ENCODE measurements at regions not wholly inside any gene's neighbourhood (a gene's known extent, or its start where the extent isn't known, plus 50 kb on each side); places are given as distances from the start of the nearest gene placed in this dataset.

DNA sequence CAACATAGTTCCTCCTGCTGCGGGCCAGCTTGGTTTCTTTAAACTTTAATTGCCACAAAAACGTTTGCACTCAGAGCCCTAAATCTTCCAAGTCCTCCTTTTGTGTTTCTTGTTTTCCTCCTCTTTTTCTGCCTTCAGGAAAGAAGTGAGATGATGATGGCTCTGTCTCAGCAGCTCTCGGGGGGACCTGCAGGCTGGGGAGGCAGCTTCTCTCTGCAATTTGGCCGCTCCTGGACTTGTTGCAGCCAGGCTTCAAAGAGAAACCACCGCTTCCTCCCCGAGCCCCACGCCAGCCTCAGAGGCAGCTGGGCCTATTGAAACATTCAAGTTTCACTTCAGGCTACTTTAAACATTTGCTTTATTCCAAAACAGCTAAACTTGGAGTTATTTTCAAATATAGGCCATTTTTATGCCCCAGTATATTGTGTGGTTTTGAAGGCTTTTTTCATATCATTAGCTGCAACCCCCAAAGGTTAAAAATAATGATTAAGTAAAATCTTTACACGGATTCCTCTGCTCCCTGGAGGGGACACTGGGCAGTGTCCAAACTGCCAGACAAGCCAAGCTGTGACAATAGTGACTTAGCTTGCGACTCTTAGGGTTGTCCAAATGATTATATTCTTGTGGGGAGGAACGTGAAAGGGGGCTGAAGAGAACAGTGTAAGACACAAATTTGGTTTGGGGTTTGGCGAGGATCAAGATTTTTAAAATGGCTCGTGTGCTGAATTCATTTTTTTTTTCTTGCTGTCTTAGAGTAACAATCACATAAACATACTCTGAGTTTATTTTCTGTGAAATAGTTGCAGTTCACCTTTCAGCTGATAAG lies 330.8 kb downstream of the DLEU7 start:
- DNase-seq = no peak

DNA sequence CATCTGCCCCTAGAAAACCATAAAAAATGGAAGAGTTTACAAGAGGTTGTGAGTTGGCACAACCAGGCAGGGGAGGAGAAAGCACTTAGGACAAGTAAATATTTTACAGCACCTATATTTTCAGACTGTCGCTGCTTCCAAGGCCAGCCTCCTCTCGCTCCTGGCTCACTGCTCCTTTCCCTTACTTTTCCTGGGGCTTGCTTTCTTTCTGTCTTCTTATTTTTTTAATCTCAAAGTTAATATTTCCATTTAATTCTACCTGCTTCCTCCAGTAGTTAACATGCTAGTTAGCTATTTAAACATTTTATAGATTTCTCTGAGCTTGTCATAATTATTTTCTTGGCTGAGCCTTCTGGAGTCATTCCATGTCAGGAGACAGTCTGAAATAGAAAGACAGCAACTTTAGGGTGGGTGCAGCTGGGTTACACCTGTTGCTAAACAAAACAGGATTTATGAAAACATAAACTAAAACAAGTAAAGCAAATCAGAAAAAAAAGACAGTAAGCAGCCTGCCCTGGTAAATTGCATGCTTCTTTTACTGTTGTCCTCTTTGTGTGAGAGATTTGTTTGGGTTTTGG lies 330.1 kb downstream of the DLEU7 start:
- no peak for DNase-seq

DNA sequence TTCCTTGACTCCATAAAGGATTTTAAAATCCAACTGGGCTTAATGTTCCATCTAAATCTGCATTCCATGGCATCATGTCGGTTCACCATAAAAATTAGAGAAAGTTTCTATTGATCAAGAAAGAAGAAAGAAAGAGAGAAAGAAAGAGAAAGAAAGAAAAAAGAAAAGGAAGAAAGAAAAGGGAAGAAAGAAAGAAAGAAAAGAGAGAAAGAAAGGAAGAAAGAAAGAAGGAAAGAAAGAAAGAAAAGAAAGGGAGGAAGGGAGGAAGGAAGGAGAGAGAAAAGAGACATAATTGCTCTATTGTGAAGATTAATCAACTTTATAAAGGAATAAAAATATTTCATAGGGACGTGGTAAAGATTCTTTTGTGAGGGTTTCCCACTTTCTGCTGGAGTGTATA lies 329.2 kb downstream of the DLEU7 start:
- no peak for DNase-seq

DNA sequence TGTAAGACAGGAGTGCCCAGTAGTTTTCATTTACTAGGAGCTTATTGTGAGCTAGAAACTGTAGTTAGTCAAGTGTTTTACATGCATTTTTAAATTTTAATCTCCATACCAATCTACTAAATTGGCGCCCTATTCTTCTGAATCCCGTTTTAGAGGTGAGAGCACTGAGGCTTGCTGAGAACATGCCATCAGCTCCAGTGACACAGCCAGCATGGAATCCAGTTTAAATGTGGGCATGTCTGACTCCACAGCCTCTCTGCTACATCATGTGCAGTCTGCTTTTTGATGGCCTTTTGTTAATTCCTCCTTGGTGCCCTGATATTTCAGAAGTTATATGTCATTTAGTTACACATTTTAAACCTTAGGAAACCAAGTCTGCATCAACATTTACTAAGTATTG lies 325.4 kb downstream of the DLEU7 start:
- no peak for DNase-seq

DNA sequence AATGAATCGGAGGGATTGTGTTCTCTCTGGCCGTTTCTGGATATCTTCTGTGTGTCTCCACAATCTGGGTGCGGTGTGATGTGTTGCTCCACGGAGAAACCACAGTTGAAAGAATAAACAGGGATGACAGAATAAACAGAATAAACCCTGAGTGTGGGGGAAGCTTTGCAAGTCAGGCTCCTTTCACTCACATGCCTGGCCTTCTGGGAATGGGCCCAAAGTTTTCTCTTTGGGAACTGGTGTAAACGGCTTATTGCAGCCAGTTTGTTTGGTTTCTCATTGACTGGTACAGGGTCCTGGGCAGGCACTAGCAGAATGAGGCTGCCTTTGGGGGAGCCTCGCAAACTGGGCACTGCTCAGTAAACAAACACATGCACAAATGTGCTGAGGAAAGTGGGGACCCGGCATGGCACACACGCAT lies 324.7 kb downstream of the DLEU7 start:
- DNase-seq = no peak

DNA sequence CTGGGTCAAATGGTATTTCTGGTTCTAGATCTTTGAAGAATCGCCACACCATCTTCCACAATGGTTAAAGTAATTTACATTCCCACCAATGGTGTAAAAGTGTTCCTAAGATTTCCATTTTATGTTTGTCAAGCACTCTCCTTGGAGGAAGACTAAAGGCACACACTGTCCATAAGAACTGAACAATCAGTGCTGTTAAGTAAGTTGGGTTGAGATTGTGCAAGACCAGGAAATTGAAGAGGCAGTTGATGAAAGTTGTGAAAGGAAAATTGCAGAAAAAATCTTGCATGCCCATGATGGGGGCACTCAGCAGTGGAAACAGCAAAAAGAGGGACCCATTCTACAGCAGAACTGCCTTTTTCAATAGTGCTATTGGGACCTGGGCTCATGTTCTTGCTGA lies 323.6 kb downstream of the DLEU7 start:
- no peak for DNase-seq

DNA sequence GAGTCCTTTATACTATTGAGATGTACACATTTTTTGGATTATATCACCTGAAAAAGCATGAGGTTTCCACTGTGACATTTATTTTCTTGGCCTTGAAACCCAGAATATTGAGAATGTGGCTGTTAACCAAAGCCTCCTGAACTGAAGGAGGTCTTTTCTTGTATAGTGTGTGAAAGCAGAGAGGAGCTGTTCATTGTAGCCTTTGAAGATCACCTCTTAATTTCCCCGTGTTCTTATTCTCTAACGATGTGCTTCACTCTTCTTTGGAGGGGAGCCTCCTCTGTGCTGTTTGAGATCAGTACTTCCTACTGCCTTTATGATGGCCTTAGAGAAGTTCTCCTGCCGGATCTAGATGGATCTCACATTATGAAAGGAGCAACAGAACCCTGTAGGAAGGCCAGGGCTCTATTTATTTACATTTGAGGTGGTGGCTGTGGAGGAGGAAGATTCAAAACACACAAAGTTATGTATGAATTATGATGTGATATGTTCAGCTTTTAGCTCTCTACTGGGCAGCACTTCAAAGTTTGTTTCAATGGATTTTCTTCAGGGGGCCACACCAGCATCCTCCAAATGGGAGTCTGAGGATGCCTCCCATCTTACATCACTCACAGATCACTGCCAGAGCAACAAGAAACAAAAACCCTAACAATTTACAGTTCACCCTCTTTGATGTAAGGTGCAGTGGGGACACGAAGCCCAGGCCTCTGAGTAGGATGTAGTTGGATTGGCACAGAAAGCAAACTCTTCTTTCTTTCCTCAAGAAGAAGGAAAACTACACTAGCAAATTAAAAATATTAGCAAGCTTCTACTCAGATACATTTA lies 322.3 kb downstream of the DLEU7 start:
- no peak for DNase-seq

DNA sequence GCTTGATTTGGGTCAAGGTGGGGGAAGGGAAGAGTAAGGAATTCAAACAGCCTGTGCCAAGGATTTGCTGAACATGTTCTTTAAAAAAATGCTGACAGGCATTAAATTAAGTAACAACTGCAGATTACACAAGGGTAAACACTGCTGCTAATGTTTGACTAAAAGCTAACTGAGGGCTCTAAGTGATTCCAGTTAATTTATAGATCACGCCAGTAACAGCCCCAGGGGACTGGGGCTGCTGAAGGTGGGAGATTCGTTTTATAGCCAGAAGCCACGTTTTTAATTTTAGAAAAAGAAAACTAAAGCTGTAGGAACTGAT lies 321.7 kb downstream of the DLEU7 start:
- no peak for DNase-seq

DNA sequence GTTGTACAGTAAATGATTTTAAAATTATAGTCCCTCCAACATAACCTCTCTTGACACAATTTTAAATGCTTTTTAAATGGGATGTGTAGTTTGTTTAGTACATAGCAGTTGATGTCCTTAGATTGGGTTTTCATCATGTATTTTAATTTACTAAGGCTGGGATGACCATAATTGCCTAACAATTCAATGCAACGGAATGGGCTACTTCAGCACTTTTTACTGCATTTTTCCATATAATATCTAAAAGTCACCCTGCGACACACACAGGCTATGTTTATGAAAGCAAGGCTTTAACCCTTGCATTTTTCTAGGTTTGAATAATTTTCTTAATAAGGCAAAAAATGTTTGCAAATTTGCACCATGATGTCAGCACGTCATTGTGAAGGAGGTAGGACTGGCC lies 321.0 kb downstream of the DLEU7 start:
- DNase-seq = no peak

DNA sequence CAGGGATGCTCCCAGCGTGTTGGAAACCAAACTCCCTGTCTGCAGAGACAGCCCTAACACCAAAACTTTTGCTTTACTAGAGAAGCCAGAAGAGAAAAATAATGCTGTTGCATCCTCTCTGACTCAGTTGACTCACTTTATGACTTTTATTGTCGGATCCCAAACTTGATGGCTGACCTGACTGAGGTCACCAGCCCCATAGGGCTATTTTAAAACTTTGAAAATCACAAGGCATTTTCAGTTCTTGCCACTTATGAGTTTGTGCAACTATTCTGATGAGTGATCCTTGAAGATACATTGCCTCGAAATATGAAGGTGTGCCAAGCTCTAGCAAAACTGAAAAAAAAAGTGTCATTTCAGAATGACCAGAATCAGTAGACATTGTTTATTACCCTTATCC lies 320.2 kb downstream of the DLEU7 start:
- no peak for DNase-seq

DNA sequence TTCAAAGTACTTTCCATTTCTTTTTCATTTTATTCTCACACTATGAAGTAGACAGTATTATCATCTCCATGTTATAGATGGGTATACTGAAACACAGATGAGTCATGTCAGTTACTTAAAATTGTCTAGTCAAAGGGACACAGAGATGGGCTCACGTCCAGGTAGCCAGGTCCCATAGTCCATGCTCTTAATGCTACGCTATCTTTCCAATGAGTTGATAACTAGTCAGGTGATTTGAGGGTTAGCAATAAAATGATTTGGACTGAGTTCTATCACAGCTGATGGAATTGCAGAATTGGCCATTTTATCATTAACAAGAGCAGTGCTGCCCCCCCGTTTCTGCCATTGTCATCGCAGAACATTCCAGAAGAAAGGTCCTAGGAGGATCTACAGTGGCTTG lies 318.9 kb downstream of the DLEU7 start:
- DNase-seq = no peak

DNA sequence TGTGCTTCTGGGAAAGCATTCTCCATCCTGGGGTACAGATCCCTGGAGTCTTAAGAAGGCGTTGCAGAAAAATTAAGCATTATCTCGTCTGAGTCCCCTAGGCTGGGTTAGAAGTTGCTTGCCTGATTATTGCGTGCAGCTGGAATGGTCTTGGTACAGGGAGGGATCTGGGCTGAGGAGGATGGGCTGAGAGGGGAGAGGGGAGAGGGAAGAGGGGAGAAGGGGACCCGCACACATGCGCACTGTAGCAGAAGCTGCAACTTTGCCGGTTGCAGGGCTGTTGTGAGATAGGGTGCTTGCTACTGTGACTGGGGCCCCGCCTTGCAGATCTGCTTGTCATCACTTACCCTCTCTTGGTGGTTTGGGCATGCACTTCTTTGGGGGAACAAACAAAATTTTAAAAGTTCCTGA lies 316.8 kb downstream of the DLEU7 start:
- DNase-seq = no peak

DNA sequence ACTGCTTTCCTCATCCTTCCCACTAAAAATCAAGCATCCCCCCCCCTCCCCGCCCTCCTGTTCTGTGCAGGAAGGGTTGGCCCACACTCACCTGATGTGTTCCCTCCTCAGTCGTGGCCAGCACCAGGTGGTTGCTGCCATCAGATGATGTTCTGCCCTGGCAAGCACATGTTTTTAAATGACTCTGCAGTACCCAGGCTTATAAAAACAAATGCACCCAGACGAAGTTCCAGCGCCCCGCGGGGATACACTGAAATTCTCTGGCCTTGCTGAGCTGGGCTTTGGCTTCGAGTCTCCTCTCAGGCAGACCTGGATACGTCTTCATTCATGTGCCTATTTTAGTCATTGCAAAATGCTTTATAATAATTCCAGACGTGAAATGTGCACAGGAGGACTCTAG lies 316.3 kb downstream of the DLEU7 start:
- DNase-seq = no peak

DNA sequence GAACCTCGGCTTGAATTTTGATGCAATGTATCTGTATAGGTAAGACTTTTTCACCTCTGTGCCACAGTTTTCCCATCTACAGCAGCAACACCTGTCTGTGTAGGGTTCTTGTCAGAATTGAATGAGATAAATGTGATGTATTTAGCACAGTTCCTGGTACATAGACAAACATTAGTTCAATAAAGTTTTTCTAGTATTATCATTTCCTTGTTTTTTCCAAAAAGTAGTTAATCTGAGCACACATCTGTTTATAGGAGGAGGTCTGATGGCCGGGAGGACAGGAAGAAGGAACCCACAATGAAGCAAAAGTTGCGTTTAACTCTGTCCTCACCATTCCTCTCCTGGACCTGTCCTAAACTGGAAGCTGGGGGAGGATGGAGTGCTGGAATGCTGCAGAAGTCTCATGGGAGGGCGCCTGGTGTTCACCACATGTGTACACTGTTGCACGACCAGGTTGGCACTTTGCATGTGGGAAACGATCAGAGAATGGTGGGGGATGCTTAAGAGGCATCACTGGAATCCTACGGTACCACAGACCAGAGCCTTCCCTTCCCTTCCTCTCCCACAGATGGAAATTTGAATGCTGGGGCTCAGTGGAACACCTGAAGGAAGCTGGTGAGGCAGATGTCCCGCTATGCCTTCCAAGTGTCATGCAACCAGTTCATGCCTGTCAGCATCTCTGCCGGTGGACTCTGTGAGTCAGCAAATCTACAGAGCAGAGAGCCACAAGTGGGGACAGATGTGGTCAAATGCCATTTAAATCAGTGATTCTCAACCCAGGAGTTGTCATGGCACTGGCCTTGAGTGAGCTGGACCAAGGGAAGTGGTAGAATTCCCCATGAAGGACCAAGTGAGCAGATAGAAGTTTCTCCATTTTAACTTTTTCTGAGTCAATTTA lies 315.6 kb downstream of the DLEU7 start:
- DNase-seq = no peak

DNA sequence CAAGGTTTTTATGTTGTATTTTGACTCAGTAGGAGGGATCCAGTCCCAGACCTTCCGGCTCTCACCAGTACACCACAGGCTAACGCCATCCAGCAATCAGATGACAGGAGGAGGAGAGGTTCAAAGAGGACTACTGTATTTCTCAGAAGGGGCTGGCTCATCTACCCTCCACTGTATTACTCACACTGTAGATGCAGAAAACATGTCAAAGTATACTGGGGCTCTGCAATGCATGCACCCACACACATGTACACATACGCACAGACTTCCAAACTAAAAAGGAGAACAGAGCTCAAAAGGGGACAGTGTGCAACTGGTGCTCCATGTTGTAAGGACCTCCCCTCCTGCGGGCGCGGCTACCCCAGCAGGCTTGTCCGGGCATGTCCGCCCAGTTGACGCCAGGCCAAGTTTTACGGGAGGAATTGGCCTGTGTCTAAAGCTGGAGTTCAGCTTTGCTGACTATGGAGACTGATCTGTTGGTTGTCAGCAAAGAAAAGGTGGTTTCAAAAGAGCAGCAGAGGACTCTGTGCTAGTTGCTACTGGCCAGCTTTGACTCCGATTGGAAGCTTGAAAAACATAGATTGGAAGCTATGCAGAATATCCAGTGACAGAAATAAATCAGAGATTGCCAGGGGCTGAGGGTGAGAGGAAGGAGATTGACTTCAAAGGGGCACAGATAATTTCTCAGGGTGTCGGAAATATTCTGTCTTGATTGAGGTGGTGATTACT lies 314.2 kb downstream of the DLEU7 start:
- no peak for DNase-seq

DNA sequence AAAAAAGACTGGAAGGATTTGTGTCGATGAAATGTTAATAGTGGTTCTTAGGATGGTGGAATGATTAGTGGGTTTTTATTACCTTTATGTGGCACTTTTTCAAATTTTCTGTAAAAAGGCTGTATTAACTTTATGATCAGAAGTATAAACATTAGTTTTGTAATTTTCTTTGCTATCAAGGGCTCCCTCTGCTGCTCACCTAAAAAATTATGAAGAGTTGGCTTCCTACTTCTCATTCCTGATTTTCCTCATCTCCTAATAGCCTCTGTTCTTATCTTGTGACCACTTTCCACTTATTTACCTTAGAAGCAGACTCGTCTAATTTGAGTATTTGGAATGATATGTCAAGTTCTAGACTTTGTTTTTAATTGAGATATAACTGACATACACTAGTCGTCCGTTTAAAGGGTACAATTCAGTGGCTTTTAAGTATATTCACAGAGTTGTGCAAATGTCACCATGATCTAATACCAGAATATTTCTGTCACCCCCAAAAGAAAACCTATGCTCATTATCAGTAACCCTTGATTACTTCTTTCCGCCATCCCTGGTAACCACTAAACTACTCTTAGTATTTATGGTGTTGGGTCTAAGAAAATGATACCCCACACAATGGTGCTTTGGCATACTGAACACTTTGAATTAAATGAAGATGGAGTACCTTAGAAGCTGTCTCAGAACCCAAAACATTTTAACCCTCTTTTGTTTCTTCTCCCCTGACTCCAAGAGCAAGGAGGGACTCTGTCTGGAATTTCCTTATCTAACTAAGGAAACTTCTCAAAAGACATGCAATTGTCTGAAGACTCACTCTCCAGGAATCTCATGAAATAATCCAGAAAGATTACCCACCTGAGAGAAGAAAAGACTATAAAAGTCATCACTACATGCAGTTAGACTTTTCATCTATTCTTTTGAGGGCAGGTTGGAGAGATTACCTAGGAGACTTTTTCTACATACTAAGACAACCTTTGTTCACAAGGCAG lies 311.3 kb downstream of the DLEU7 start:
- DNase-seq = no peak

DNA sequence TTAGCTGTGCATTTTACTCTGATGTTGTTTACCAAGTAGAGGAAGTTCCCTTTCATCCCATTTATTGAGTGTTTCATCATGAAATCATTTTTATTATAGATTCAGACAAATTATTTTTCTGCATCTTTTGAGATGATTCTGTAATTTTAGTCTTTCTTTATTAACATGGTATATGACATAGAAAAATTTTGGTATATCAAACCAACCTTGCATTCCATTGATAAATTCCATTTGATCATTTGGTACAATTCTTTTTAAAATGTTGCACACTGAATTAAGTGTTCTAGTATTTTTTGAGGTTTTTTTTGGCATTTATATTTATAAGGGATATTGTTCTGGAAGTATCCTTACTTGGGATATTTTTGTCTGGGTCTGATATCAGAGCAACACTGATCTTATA lies 308.4 kb downstream of the DLEU7 start:
- DNase-seq = no peak

DNA sequence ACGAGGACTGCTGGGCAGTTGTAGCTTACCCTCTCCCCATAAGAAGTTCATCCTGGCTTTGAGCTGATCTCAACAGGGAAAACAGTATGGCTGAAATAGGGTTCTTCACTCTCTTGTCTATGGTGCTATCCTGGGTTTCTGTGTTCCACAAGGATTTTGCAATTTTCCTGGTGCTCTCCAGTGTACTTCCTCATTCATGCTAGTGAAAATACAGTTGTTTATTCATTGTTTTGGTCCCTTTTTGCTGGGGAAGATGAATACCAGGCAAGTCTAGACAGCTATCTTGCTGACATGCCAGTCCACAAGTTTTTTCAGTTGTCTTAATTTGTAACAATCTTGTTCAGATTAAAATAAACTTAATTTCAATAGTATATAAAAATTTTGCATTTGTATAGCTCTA lies 306.5 kb downstream of the DLEU7 start:
- no peak for DNase-seq

DNA sequence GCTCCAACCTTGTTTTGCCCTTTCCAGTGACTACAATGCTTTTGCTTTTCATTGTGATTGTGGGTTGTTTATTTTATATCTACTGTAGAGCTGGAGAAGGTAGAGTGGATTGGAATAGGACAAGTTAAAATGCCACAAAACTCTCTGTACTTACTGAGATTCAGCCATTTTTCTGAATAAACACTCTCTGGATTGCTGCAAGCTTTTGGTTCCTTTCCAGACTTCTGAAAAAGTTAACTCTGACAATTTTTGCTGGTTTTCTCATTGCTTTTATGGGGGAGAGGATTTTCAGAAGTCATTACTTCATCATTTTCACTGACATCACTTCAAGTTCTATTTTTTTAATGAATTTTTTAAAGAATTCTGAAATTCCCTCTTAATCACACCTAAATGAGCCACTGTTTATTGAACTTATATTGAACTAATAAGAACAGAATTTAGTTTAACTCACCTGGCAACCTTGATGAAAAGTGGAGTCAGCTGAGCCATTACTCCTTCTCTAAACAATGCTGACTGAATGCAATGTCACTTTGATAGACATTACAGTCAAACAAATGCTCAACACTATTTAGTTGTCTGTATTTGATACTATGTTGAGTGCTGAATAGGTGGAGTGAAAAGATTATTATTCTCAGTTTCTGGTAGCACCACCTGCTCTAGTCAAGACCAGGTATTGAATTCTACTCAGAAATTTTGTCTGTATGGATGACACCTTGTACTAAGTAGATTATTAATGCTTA lies 303.5 kb downstream of the DLEU7 start:
- no peak for DNase-seq

DNA sequence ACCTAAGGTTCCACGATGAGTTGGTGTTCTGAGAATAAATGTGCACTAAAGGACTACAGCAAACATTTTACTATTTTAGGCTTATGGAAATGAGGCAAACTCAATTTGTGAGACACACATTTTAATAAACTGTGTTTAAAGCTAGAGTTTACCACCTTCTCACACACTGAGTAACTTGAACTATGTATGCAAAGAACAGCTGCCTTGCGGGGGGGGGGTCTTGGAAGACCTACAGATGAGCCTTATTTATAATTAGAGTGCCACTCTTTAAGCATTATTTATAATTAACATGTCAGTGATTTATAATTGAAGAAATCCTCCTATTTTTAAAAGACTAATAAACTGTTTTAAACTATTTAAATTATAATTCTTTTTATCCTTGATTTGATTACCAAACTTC lies 300.4 kb downstream of the DLEU7 start:
- DNase-seq = no peak
